ENCODE measurements at regions not wholly inside any gene's neighbourhood (a gene's known extent, or its start where the extent isn't known, plus 50 kb on each side); places are given as distances from the start of the nearest gene placed in this dataset.

GRCh38 chr4:126772662-126773061 lies 860.1 kb upstream of the INTU start:
- no peak overlapping the region for H3K4me3 ChIP-seq (ENCODE audit: low read depth, low read length)
- DNase-seq (ENCODE audit: low read depth): no peak
- no peak for TF ChIP-seq CTCF (IDR thresholded peaks at IDR 0.05; ENCODE audit: insufficient read depth, low read depth, low read length, missing control alignments)

- no peak overlapping the region for H3K4me3 ChIP-seq (ENCODE audit: low read depth, low read length)
- TF ChIP-seq CTCF (IDR thresholded peaks at IDR 0.05; ENCODE audit: insufficient read depth, low read depth, low read length, missing control alignments): no peak
- DNase-seq (ENCODE audit: low read depth): no peak
Observed at GRCh38 chr4:126775485-126776106, 857.2 kb upstream of the INTU start.

- DNase-seq (ENCODE audit: low read depth): no peak
- no peak overlapping the region for H3K4me3 ChIP-seq (ENCODE audit: low read depth, low read length)
- TF ChIP-seq CTCF (IDR thresholded peaks at IDR 0.05; ENCODE audit: insufficient read depth, low read depth, low read length, missing control alignments): no peak
Observed at GRCh38 chr4:126776361-126776760, 856.4 kb upstream of the INTU start.

- no peak for TF ChIP-seq CTCF (IDR thresholded peaks at IDR 0.05; ENCODE audit: insufficient read depth, low read depth, low read length, missing control alignments)
- DNase-seq (ENCODE audit: low read depth): no peak
- no peak overlapping the region for H3K4me3 ChIP-seq (ENCODE audit: low read depth, low read length)
Observed at GRCh38 chr4:126777649-126778048, 855.1 kb upstream of the INTU start.

GRCh38 chr4:126778348-126778747 lies 854.4 kb upstream of the INTU start:
- no peak overlapping the region for H3K4me3 ChIP-seq (ENCODE audit: low read depth, low read length)
- TF ChIP-seq CTCF (IDR thresholded peaks at IDR 0.05; ENCODE audit: insufficient read depth, low read depth, low read length, missing control alignments): no peak
- no peak for DNase-seq (ENCODE audit: low read depth)

- DNase-seq (ENCODE audit: low read depth): no peak
- TF ChIP-seq CTCF (IDR thresholded peaks at IDR 0.05; ENCODE audit: insufficient read depth, low read depth, low read length, missing control alignments): no peak
- no peak overlapping the region for H3K4me3 ChIP-seq (ENCODE audit: low read depth, low read length)
Observed at GRCh38 chr4:126779001-126779400, 853.8 kb upstream of the INTU start.

Data from GM12865 (cell line).